Endothelial cell of umbilical vein (primary cell): ENCODE measurements at regions not wholly inside any gene's neighbourhood (a gene's known extent, or its start where the extent isn't known, plus 50 kb on each side); places are given as distances from the start of the nearest gene placed in this dataset.

Source experiments
- BruUV-seq: library from RNA; stranded (reverse); fragments of 400-500 nt; replicated peaks from 2 replicates; lab custom pipeline; 2021; lab: Mats Ljungman, UMichigan
- CTCF ChIA-PET: fragments of 300-600, 350-600 bp; sonication (Branson Sonifier 250); formaldehyde crosslinking; loops from one replicate; lab custom pipeline; 2021; ENCODE audit warnings: antibody characterized with exemption, inconsistent platforms; lab: Charles Lee
- POLR2A ChIA-PET: fragments of 300-600, 350-600 bp; sonication (Branson Sonifier 250); formaldehyde crosslinking; loops from one replicate; lab custom pipeline; 2021; ENCODE audit warnings: antibody characterized with exemption, inconsistent platforms; lab: Charles Lee
- DNase-seq: peaks from one replicate; pipeline ENCODE4 v3.0.0-alpha.2; 2011; ENCODE audit warnings: low read depth, low spot score
- FAIRE-seq: peaks from 2 replicates; lab custom pipeline; 2011; peaks lifted over from hg19 to GRCh38; lab: Jason Lieb, UNC
- H2AFZ ChIP-seq: 2 replicates; pipeline ENCODE4 v1.6.0; 2012; ENCODE audit warnings: low read depth, low read length, control low read depth, inconsistent platforms
- H3K27ac ChIP-seq: 2 replicates; pipeline ENCODE4 v1.5.1; 2011; ENCODE audit warnings: low read depth, mild to moderate bottlenecking, control low read depth, low read length, moderate library complexity; ENCODE audit not compliant: insufficient read depth
- H3K27me3 ChIP-seq, 2 experiments: 2 replicates each; pipeline versions ENCODE4 v1.6.0 to v1.6.1; 2011; ENCODE audit warnings: low read length in 2 of 2, mixed read lengths in 1 of 2; ENCODE audit not compliant: control insufficient read depth in 2 of 2, insufficient read depth in 2 of 2
- H3K36me3 ChIP-seq, 2 experiments: 2 replicates in 1 of 2; 3 replicates in 1 of 2; pipeline ENCODE4 v1.5.1; 2011; ENCODE audit warnings: low read length in 2 of 2, mild to moderate bottlenecking in 1 of 2, moderate library complexity in 1 of 2; ENCODE audit not compliant: control insufficient read depth in 2 of 2, insufficient read depth in 2 of 2; ENCODE audit errors: extremely low read depth in 1 of 2
- H3K4me1 ChIP-seq: 3 replicates; pipeline ENCODE4 v1.5.1; 2011; ENCODE audit warnings: mild to moderate bottlenecking, low read length; ENCODE audit not compliant: control insufficient read depth, insufficient read depth; ENCODE audit errors: extremely low read depth
- H3K4me2 ChIP-seq: 2 replicates; pipeline ENCODE4 v1.6.1; 2011; ENCODE audit warnings: low read length, control low read depth, mixed read lengths; ENCODE audit not compliant: insufficient read depth
- H3K4me3 ChIP-seq, 3 experiments: fragments of 200-600 bp in 1 of 3; sonication (generic), shearing (Covaris generic) in 1 of 3; replicated peaks in 1 of 3; 2 replicates each; pipeline ENCODE4 v1.5.1; 2011 to 2016; ENCODE audit warnings: control low read depth in 3 of 3, low read length in 3 of 3, mild to moderate bottlenecking in 2 of 3, inconsistent platforms in 1 of 3, low read depth in 1 of 3, moderate library complexity in 1 of 3; ENCODE audit not compliant: insufficient read depth in 1 of 3
- H3K79me2 ChIP-seq: 2 replicates; pipeline ENCODE4 v1.6.0; 2012; ENCODE audit warnings: low read length, inconsistent platforms; ENCODE audit not compliant: control insufficient read depth, insufficient read depth
- H3K9ac ChIP-seq: replicated peaks from 2 replicates; pipeline ENCODE3; 2011; ENCODE audit warnings: low read length, control low read depth; ENCODE audit not compliant: insufficient read depth; ENCODE audit errors: extremely low read depth
- H3K9me1 ChIP-seq: replicated peaks from 3 replicates; pipeline ENCODE4 v1.6.0; 2011; ENCODE audit warnings: mild to moderate bottlenecking, low read length; ENCODE audit not compliant: control insufficient read depth, insufficient read depth; ENCODE audit errors: extremely low read depth
- H3K9me3 ChIP-seq: replicated peaks from 2 replicates; pipeline ENCODE4 v1.5.1; 2012; ENCODE audit warnings: low read length, inconsistent platforms; ENCODE audit not compliant: control insufficient read depth, insufficient read depth
- H4K20me1 ChIP-seq: replicated peaks from 2 replicates; pipeline ENCODE3; 2011; ENCODE audit warnings: mild to moderate bottlenecking, low read length; ENCODE audit not compliant: control insufficient read depth, insufficient read depth; ENCODE audit errors: extremely low read depth
- EZH2 ChIP-seq: IDR thresholded peaks from 2 replicates; pipeline ENCODE4 v1.6.1; 2012; ENCODE audit warnings: borderline replicate concordance, low read depth, mild to moderate bottlenecking, moderate library complexity, low read length, inconsistent platforms; ENCODE audit not compliant: severe bottlenecking
- FOS ChIP-seq: IDR thresholded peaks from 2 replicates; pipeline ENCODE4 v1.6.1; 2011; ENCODE audit warnings: mild to moderate bottlenecking, low read length, moderate library complexity, borderline replicate concordance; ENCODE audit not compliant: insufficient read depth
- GATA2 ChIP-seq: IDR thresholded peaks from 2 replicates; pipeline ENCODE4 v1.7.0; 2011; ENCODE audit warnings: low read depth, mild to moderate bottlenecking, moderate library complexity, mixed read lengths, low read length; ENCODE audit not compliant: insufficient read length, insufficient read depth
- JUN ChIP-seq: IDR thresholded peaks from 2 replicates; pipeline ENCODE4 v1.6.1; 2011; ENCODE audit warnings: borderline replicate concordance, low read depth; ENCODE audit not compliant: insufficient read length, insufficient read depth
- MYC ChIP-seq: IDR thresholded peaks from one replicate; pipeline ENCODE4 v1.6.1; 2011; ENCODE audit warnings: mild to moderate bottlenecking, low read depth, low read length
- POLR2A ChIP-seq: IDR thresholded peaks from 2 replicates; pipeline ENCODE4 v1.6.1; 2012; ENCODE audit warnings: low read depth, mild to moderate bottlenecking, control low read depth, low read length
- POLR2AphosphoS5 ChIP-seq: IDR thresholded peaks from 2 replicates; pipeline ENCODE4 v1.6.1; 2012; ENCODE audit warnings: low read depth, mild to moderate bottlenecking, control low read depth, low read length, moderate library complexity; ENCODE audit not compliant: insufficient read depth
- dilution Hi-C: fragments of 300-500 bp; cut with MboI; formaldehyde crosslinking; loops from one replicate; pipeline ENCODE4 v1.15.0; 2019; ENCODE audit warnings: low sequenced_read_pairs; ENCODE audit not compliant: extremely low pct_ligation_motif_present
- intact Hi-C: fragments of 100-400 bp; cut with micrococcal nuclease; formaldehyde crosslinking; loops from one replicate; pipeline ENCODE4 v1.10.0; 2022
- TF ChIP-seq, protein P1 (sequence below): IDR thresholded peaks from 2 replicates; pipeline ENCODE4 v1.6.1; 2011; ENCODE audit not compliant: insufficient read depth, insufficient read length
- TF ChIP-seq, protein P2 (sequence below), 2 donors: IDR thresholded peaks; 1 replicate in 1 of 2; 2 replicates in 1 of 2; pipeline ENCODE4 v1.5.1; 2011; ENCODE audit warnings: low read length in 2 of 2, mild to moderate bottlenecking in 2 of 2, moderate library complexity in 2 of 2, control low read depth in 1 of 2, inconsistent platforms in 1 of 2, low read depth in 1 of 2; ENCODE audit not compliant: insufficient read depth in 1 of 2; ENCODE audit errors: extremely low read depth in 1 of 2

DNA sequence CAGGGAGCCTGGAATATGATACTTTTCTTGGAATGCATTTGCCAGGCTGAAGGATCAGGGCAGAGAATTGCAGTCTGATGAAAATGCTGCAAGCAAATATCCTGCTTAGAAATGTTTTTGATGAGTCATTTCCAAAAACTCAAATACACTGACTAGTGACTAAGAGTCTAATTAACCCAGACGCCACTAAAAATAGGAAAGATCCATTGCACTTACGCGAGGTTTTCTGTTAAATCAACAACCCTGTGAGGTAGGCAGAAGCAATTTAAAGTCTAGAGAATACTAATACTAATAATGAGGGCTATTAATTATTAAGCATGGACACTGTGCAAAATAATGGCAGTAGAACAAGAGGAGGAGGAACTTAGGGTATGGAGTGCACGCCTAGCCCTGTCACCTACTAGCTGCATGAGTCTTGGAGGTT, 130.1 kb upstream of the DOK5 start:
- ChIA-PET POLR2A (no interaction called here), CTCF (no interaction called here)
- TF ChIP-seq POLR2A: no peak
- TF ChIP-seq, protein P1, sequence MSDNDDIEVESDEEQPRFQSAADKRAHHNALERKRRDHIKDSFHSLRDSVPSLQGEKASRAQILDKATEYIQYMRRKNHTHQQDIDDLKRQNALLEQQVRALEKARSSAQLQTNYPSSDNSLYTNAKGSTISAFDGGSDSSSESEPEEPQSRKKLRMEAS: no peak
- TF ChIP-seq GATA2: peak; percentile 37
- TF ChIP-seq, protein P2, sequence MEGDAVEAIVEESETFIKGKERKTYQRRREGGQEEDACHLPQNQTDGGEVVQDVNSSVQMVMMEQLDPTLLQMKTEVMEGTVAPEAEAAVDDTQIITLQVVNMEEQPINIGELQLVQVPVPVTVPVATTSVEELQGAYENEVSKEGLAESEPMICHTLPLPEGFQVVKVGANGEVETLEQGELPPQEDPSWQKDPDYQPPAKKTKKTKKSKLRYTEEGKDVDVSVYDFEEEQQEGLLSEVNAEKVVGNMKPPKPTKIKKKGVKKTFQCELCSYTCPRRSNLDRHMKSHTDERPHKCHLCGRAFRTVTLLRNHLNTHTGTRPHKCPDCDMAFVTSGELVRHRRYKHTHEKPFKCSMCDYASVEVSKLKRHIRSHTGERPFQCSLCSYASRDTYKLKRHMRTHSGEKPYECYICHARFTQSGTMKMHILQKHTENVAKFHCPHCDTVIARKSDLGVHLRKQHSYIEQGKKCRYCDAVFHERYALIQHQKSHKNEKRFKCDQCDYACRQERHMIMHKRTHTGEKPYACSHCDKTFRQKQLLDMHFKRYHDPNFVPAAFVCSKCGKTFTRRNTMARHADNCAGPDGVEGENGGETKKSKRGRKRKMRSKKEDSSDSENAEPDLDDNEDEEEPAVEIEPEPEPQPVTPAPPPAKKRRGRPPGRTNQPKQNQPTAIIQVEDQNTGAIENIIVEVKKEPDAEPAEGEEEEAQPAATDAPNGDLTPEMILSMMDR (IDR thresholded peaks at IDR 0.05; ENCODE audit: extremely low read depth in 1 of 2, insufficient read depth in 1 of 2, low read depth in 1 of 2, low read length in 2 of 2): no peak
- no peak for TF ChIP-seq MYC
- TF ChIP-seq POLR2AphosphoS5: no peak
- no peak for TF ChIP-seq EZH2
- TF ChIP-seq FOS: peak; percentile 90
- TF ChIP-seq JUN: peak; percentile 89
- no peaks in the 10 kb centered on the region for H4K20me1 ChIP-seq
- H3K79me2 ChIP-seq: no peaks in the 10 kb centered on the region
- H3K9ac ChIP-seq: no peak overlapping the region
- no TSS peak for BruUV-seq
- no peaks in the 10 kb centered on the region for H3K9me3 ChIP-seq
- H3K4me1 ChIP-seq: peaks cover 36% of the 10 kb centered on the region
- H3K27me3 ChIP-seq: no peaks in the 10 kb centered on the region
- DNase-seq: peak; percentile 81
- H3K27ac ChIP-seq: peak overlapping the region; percentile 9
- dilution Hi-C loops (no loop called here), intact Hi-C loops (no loop called here)
- H2AFZ ChIP-seq: no peak overlapping the region
- FAIRE-seq: peak; percentile 84
- H3K4me3 ChIP-seq: no peak overlapping the region
- H3K9me1 ChIP-seq: no peaks in the 10 kb centered on the region
- peak overlapping the region; percentile 43 for H3K4me2 ChIP-seq
- H3K36me3 ChIP-seq: no peaks in the 10 kb centered on the region
